DMS53 treated with DMSO at 0.1 percent for 48 hours (cell line): ENCODE measurements at regions not wholly inside any gene's neighbourhood (a gene's known extent, or its start where the extent isn't known, plus 50 kb on each side); places are given as distances from the start of the nearest gene placed in this dataset.
"Not testable (repeated sequence)": the region's sequence is repeated elsewhere in the genome, so short reads cannot be mapped to it uniquely, and the experiment has no call there.

Source experiments
- DNase-seq: peaks from one replicate; lab custom pipeline; 2025; ENCODE audit not compliant: unreplicated experiment; lab: John Stamatoyannopoulos, UW

GRCh38 chr12:5163661-5164060 is 120.0 kb downstream of the KCNA5 start:
- DNase-seq, result no peak

- no peak for DNase-seq
These were observed 121.8 kb downstream of the KCNA5 start for GRCh38 chr12:5165296-5165970.

- DNase-seq, result no peak
These were observed 123.3 kb downstream of the KCNA5 start for GRCh38 chr12:5166976-5167375.

- no peak for DNase-seq
These were observed 124.5 kb downstream of the KCNA5 start for GRCh38 chr12:5168148-5168547.

- no peak for DNase-seq
These were observed 127.2 kb downstream of the KCNA5 start for GRCh38 chr12:5170844-5171243.

- DNase-seq, result peak; percentile 96
These were observed 128.0 kb downstream of the KCNA5 start for GRCh38 chr12:5171701-5172100.

- DNase-seq, result no peak
These were observed 129.2 kb downstream of the KCNA5 start for GRCh38 chr12:5172886-5173285.

- DNase-seq, result no peak
These were observed 129.9 kb downstream of the KCNA5 start for GRCh38 chr12:5173511-5174011.

GRCh38 chr12:5175415-5175814 is 131.7 kb downstream of the KCNA5 start:
- not testable (repeated sequence) for DNase-seq

GRCh38 chr12:5176036-5176435 is 132.4 kb downstream of the KCNA5 start:
- no peak for DNase-seq

GRCh38 chr12:5177096-5177495 is 133.4 kb downstream of the KCNA5 start:
- no peak for DNase-seq

GRCh38 chr12:5177731-5178130 is 134.1 kb downstream of the KCNA5 start:
- no peak for DNase-seq

- DNase-seq, result no peak
These were observed 134.9 kb downstream of the KCNA5 start for GRCh38 chr12:5178571-5178970.

GRCh38 chr12:5180496-5180895 is 136.8 kb downstream of the KCNA5 start:
- DNase-seq, result no peak

GRCh38 chr12:5184186-5184585 is 140.5 kb downstream of the KCNA5 start:
- DNase-seq, result no peak

GRCh38 chr12:5185435-5186069 is 141.9 kb downstream of the KCNA5 start:
- no peak for DNase-seq

GRCh38 chr12:5186715-5187114 is 143.0 kb downstream of the KCNA5 start:
- no peak for DNase-seq

- DNase-seq, result no peak
These were observed 143.5 kb downstream of the KCNA5 start for GRCh38 chr12:5187136-5187535.

GRCh38 chr12:5188472-5188871 is 144.8 kb downstream of the KCNA5 start:
- no peak for DNase-seq

- DNase-seq, result no peak
These were observed 145.5 kb downstream of the KCNA5 start for GRCh38 chr12:5189173-5189572.

GRCh38 chr12:5191803-5192538 is 148.3 kb downstream of the KCNA5 start:
- no peak for DNase-seq

- DNase-seq, result no peak
These were observed 149.0 kb downstream of the KCNA5 start for GRCh38 chr12:5192726-5193125.
